CD4-positive, alpha-beta memory T cell (primary cell): ENCODE measurements at regions not wholly inside any gene's neighbourhood (a gene's known extent, or its start where the extent isn't known, plus 50 kb on each side); places are given as distances from the start of the nearest gene placed in this dataset.

Experiments
- CTCF ChIA-PET: fragments of 350-600 bp; sonication (Branson Sonifier 250); formaldehyde crosslinking; loops from one replicate; lab custom pipeline; 2021; ENCODE audit warnings: inconsistent platforms; ENCODE audit not compliant: partially characterized antibody; lab: Charles Lee
- POLR2A ChIA-PET: fragments of 350-600 bp; sonication (Branson Sonifier 250); formaldehyde crosslinking; loops from one replicate; lab custom pipeline; 2021; ENCODE audit not compliant: partially characterized antibody; lab: Charles Lee
- DNase-seq, 5 donors: peaks; one replicate each; pipeline versions ENCODE4 v3.0.0 to v3.0.0-alpha.2; 2020 to 2022; ENCODE audit warnings: mixed read lengths in 1 of 5
- H3K27ac ChIP-seq: one replicate; pipeline ENCODE4 v1.7.0; 2013; ENCODE audit warnings: low read depth, low read length
- H3K27me3 ChIP-seq: 2 replicates; pipeline ENCODE4 v1.7.0; 2013; ENCODE audit warnings: mild to moderate bottlenecking, low read length, moderate library complexity; ENCODE audit not compliant: insufficient read depth
- H3K36me3 ChIP-seq: 2 replicates; pipeline ENCODE4 v1.7.0; 2013; ENCODE audit warnings: mild to moderate bottlenecking, low read length, moderate library complexity; ENCODE audit not compliant: insufficient read depth
- H3K4me1 ChIP-seq: 2 replicates; pipeline ENCODE4 v1.7.0; 2013; ENCODE audit warnings: mild to moderate bottlenecking, low read length, moderate library complexity; ENCODE audit not compliant: insufficient read depth
- H3K4me3 ChIP-seq, 2 donors: one replicate each; pipeline ENCODE4 v1.7.0; 2013; ENCODE audit warnings: low read length in 2 of 2, mild to moderate bottlenecking in 1 of 2
- H3K9me3 ChIP-seq, 2 donors: one replicate each; pipeline ENCODE4 v1.7.0; 2013; ENCODE audit warnings: low read length in 2 of 2, control low read depth in 1 of 2; ENCODE audit not compliant: control insufficient read depth in 1 of 2
- H3K27ac Mint-ChIP-seq, 7 donors: one replicate each; pipeline ENCODE4 v1.8.0; 2020 to 2021; ENCODE audit warnings: mixed read lengths in 7 of 7, mild to moderate bottlenecking in 6 of 7, inconsistent platforms in 3 of 7, moderate library complexity in 3 of 7
- H3K27me3 Mint-ChIP-seq, 2 donors: one replicate each; pipeline ENCODE4 v1.8.0; 2020 to 2021; ENCODE audit warnings: mixed read lengths in 2 of 2
- H3K36me3 Mint-ChIP-seq, 2 donors: one replicate each; pipeline ENCODE4 v1.8.0; 2020 to 2021; ENCODE audit warnings: mixed read lengths in 2 of 2, inconsistent platforms in 1 of 2, mild to moderate bottlenecking in 1 of 2
- H3K4me1 Mint-ChIP-seq, 4 donors: one replicate each; pipeline ENCODE4 v1.8.0; 2020 to 2021; ENCODE audit warnings: mixed read lengths in 4 of 4, mild to moderate bottlenecking in 1 of 4
- H3K4me3 Mint-ChIP-seq, 8 donors: one replicate each; pipeline ENCODE4 v1.8.0; 2020 to 2021; ENCODE audit warnings: mixed read lengths in 8 of 8, mild to moderate bottlenecking in 7 of 8, moderate library complexity in 6 of 8, inconsistent platforms in 3 of 8
- H3K9me3 Mint-ChIP-seq, 8 donors: one replicate each; pipeline ENCODE4 v1.8.0; 2020 to 2021; ENCODE audit warnings: mixed read lengths in 8 of 8, mild to moderate bottlenecking in 5 of 8, inconsistent platforms in 3 of 8, moderate library complexity in 1 of 8
- intact Hi-C: fragments of 100-400 bp; cut with micrococcal nuclease; formaldehyde crosslinking; loops from one replicate; pipeline ENCODE4 v1.15.1; 2023

GRCh38 chr7:96452146-96452545 lies 130.2 kb upstream of the SLC25A13 start:
- Mint-ChIP-seq H3K27ac (no peak overlapping the region), H3K4me3 (no peak overlapping the region), H3K36me3 (no peaks in the 10 kb centered on the region), H3K4me1 (no peaks in the 10 kb centered on the region), H3K9me3 (peaks cover 0 to 4% (median 0%) of the 10 kb centered on the region in 8 donors), H3K27me3 (peaks cover 2 to 5% of the 10 kb centered on the region in 2 donors)
- DNase-seq, result no peak
- Histone ChIP-seq H3K27me3 (no peaks in the 10 kb centered on the region), H3K9me3 (no peaks in the 10 kb centered on the region), H3K4me3 (no peak overlapping the region), H3K4me1 (no peaks in the 10 kb centered on the region), H3K36me3 (no peaks in the 10 kb centered on the region), H3K27ac (no peak overlapping the region)
- intact Hi-C loops, result no loop called here
- POLR2A ChIA-PET, result no interaction called here
- CTCF ChIA-PET, result no interaction called here

DNA sequence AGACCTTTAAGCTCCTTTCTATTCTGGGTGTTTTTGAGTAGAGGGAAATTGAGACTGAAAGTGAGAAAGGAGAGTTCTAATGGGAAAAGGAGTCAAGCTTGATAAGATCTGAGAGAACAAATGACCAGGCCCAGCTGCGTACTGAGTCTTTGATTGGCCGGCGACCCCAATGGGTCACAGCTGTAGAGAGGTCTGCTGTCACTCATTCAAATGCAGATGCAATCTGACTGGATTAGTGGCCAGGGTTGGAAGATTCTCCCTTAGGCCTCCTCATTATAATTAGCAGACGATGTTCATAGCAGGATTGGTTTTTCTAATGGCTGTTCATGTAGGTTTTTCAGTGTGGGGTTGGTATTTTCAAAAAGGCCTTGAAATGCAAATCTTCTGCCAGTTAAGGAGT lies 127.2 kb upstream of the SLC25A13 start:
- no peak overlapping the region for H3K4me3 Mint-ChIP-seq
- Histone ChIP-seq H3K4me3 (no peak overlapping the region), H3K36me3 (no peaks in the 10 kb centered on the region), H3K27ac (no peak overlapping the region), H3K4me1 (no peaks in the 10 kb centered on the region), H3K9me3 (no peaks in the 10 kb centered on the region), H3K27me3 (no peaks in the 10 kb centered on the region)
- H3K36me3 Mint-ChIP-seq, result no peaks in the 10 kb centered on the region
- H3K9me3 Mint-ChIP-seq, result peaks cover 0 to 1% (median 0%) of the 10 kb centered on the region in 8 donors
- H3K27me3 Mint-ChIP-seq, result peaks cover 0 to 3% of the 10 kb centered on the region in 2 donors
- intact Hi-C loops, result no loop called here
- no peak overlapping the region for H3K27ac Mint-ChIP-seq
- ChIA-PET POLR2A (no interaction called here), CTCF (no interaction called here)
- DNase-seq, result no peak
- no peaks in the 10 kb centered on the region for H3K4me1 Mint-ChIP-seq

DNA sequence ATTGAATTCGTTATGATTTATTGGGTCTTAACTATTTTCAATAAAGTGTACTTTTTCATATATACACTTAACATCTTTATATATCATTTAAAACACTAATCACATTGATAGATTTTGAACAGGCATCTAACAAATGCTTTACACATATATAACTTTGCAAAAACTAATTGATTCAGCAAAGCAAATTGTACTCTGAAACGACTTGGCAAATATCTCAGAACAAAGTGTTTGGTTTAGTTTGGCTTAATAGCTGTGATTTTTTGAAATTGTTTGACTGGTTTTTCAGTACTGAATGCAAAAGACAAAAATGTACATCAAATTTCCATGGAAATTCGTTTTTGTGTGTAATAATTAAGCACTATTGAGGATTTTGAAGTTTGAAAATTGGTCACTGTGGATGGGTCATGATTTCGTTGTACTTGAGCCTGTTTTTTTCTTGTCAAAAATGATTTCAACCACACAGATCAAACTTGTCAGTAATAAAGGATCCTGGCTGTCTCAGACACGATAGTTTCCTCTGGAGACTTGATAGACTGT lies 125.3 kb upstream of the SLC25A13 start:
- intact Hi-C loops, result no loop called here
- Histone ChIP-seq H3K9me3 (no peaks in the 10 kb centered on the region), H3K27ac (no peak overlapping the region), H3K4me3 (no peak overlapping the region), H3K27me3 (no peaks in the 10 kb centered on the region), H3K36me3 (no peaks in the 10 kb centered on the region), H3K4me1 (no peaks in the 10 kb centered on the region)
- Mint-ChIP-seq H3K36me3 (no peaks in the 10 kb centered on the region), H3K4me1 (no peaks in the 10 kb centered on the region), H3K27me3 (peaks cover 0 to 1% of the 10 kb centered on the region in 2 donors), H3K9me3 (peaks cover 0 to 1% (median 0%) of the 10 kb centered on the region in 8 donors), H3K4me3 (no peak overlapping the region), H3K27ac (no peak overlapping the region)
- no peak for DNase-seq
- ChIA-PET CTCF (no interaction called here), POLR2A (no interaction called here)

GRCh38 chr7:96441436-96442084 lies 119.7 kb upstream of the SLC25A13 start:
- Mint-ChIP-seq H3K27me3 (peaks cover 3 to 11% of the 10 kb centered on the region in 2 donors), H3K9me3 (peaks cover 0 to 4% (median 0%) of the 10 kb centered on the region in 8 donors), H3K4me3 (no peak overlapping the region), H3K36me3 (no peaks in the 10 kb centered on the region), H3K4me1 (no peaks in the 10 kb centered on the region), H3K27ac (no peak overlapping the region)
- Histone ChIP-seq H3K9me3 (no peaks in the 10 kb centered on the region), H3K27ac (no peak overlapping the region), H3K27me3 (no peaks in the 10 kb centered on the region), H3K4me3 (no peak overlapping the region), H3K36me3 (no peaks in the 10 kb centered on the region), H3K4me1 (no peaks in the 10 kb centered on the region)
- DNase-seq, result no peak
- intact Hi-C loops, result no loop called here
- POLR2A ChIA-PET, result no interaction called here
- CTCF ChIA-PET, result no interaction called here

- Mint-ChIP-seq H3K36me3 (no peaks in the 10 kb centered on the region), H3K27ac (no peak overlapping the region), H3K27me3 (peaks cover 3 to 11% of the 10 kb centered on the region in 2 donors), H3K9me3 (peaks cover 0 to 6% (median 0%) of the 10 kb centered on the region in 8 donors), H3K4me3 (no peak overlapping the region), H3K4me1 (no peaks in the 10 kb centered on the region)
- Histone ChIP-seq H3K4me3 (no peak overlapping the region), H3K27me3 (no peaks in the 10 kb centered on the region), H3K36me3 (no peaks in the 10 kb centered on the region), H3K4me1 (no peaks in the 10 kb centered on the region), H3K9me3 (no peaks in the 10 kb centered on the region), H3K27ac (no peak overlapping the region)
- no peak for DNase-seq
- CTCF ChIA-PET, result no interaction called here
- POLR2A ChIA-PET, result no interaction called here
- intact Hi-C loops, result no loop called here
Measured at GRCh38 chr7:96440328-96440727, 118.4 kb upstream of the SLC25A13 start.

DNA sequence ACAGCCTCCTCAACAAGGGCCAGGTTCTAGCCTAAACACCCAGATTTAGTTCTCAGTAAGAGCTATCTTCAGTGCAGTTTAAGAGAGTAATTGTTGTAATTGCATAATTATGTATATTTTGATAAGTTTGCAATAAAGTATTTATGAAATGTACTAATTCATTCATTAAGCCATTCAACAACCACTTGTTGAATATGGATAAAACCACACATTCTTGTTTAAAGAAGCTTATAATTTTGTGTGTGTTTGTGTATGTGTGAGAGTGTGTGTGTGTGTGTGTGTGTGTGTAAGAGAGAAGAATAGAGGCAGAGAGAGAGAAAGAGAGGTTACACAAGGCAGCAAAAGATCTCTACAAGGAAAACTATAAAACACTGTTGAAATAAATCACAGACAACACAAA lies 115.0 kb upstream of the SLC25A13 start:
- no peak for DNase-seq
- no peaks in the 10 kb centered on the region for H3K36me3 Mint-ChIP-seq
- no peak overlapping the region for H3K27ac Mint-ChIP-seq

DNA sequence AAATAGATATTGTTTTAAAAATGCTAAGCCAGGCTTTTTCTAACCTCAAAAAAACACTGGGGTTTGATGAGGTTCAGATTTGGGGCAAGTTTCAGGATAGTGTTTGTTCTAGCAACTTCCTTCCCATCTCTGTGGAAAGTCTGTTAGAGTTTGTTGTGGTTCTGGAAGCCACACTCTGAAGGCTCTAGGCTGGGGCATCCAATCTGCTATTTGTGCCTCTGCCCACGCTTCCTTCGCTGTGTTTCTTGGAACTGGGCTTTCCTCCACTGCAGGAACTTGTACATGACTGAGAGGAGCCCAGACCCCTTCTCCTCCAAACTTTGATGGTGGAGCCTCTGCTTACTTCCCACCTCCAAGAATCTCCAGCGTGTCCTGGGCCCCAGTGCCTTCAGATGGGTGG lies 108.5 kb upstream of the SLC25A13 start:
- Histone ChIP-seq H3K4me1 (peaks cover 9% of the 10 kb centered on the region), H3K4me3 (no peak overlapping the region), H3K9me3 (no peaks in the 10 kb centered on the region), H3K27me3 (no peaks in the 10 kb centered on the region), H3K27ac (no peak overlapping the region), H3K36me3 (no peaks in the 10 kb centered on the region)
- H3K4me3 Mint-ChIP-seq, result no peak overlapping the region
- peaks cover 0 to 2% (median 0%) of the 10 kb centered on the region in 8 donors for H3K9me3 Mint-ChIP-seq
- ChIA-PET POLR2A (no interaction called here), CTCF (no interaction called here)
- peaks cover 4 to 12% (median 9%) of the 10 kb centered on the region in 4 donors for H3K4me1 Mint-ChIP-seq
- peak in 1 of 5 donors; percentile 5 for DNase-seq
- H3K27ac Mint-ChIP-seq, result no peak overlapping the region
- H3K27me3 Mint-ChIP-seq, result peaks cover 1 to 9% of the 10 kb centered on the region in 2 donors
- no peaks in the 10 kb centered on the region for H3K36me3 Mint-ChIP-seq
- intact Hi-C loops, result no loop called here

More for the DNA sequence above, 115.0 kb upstream of the SLC25A13 start:
- intact Hi-C loops, result no loop called here
- no peaks in the 10 kb centered on the region for H3K4me1 Mint-ChIP-seq
- no peak overlapping the region for H3K4me3 Mint-ChIP-seq
- ChIA-PET POLR2A (no interaction called here), CTCF (no interaction called here)
- H3K27ac ChIP-seq, result no peak overlapping the region
- H3K9me3 ChIP-seq, result no peaks in the 10 kb centered on the region
- no peaks in the 10 kb centered on the region for H3K4me1 ChIP-seq
- no peak overlapping the region for H3K4me3 ChIP-seq
- H3K9me3 Mint-ChIP-seq, result peaks cover 0 to 6% (median 0%) of the 10 kb centered on the region in 8 donors
- peaks cover 3 to 12% of the 10 kb centered on the region in 2 donors for H3K27me3 Mint-ChIP-seq
- H3K36me3 ChIP-seq, result no peaks in the 10 kb centered on the region
- H3K27me3 ChIP-seq, result no peaks in the 10 kb centered on the region
